ENCODE measurements at regions not wholly inside any gene's neighbourhood (a gene's known extent, or its start where the extent isn't known, plus 50 kb on each side); places are given as distances from the start of the nearest gene placed in this dataset.

GRCh38 chr4:138449938-138450337, 207.8 kb upstream of the SLC7A11 start:
- H3K4me3 ChIP-seq (ENCODE audit: control insufficient read depth, low read depth, low read length), result no peak overlapping the region
- TF ChIP-seq, protein P1, sequence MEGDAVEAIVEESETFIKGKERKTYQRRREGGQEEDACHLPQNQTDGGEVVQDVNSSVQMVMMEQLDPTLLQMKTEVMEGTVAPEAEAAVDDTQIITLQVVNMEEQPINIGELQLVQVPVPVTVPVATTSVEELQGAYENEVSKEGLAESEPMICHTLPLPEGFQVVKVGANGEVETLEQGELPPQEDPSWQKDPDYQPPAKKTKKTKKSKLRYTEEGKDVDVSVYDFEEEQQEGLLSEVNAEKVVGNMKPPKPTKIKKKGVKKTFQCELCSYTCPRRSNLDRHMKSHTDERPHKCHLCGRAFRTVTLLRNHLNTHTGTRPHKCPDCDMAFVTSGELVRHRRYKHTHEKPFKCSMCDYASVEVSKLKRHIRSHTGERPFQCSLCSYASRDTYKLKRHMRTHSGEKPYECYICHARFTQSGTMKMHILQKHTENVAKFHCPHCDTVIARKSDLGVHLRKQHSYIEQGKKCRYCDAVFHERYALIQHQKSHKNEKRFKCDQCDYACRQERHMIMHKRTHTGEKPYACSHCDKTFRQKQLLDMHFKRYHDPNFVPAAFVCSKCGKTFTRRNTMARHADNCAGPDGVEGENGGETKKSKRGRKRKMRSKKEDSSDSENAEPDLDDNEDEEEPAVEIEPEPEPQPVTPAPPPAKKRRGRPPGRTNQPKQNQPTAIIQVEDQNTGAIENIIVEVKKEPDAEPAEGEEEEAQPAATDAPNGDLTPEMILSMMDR (conservative IDR thresholded peaks at IDR 0.05; ENCODE audit: control insufficient read depth, insufficient read depth, low read depth, low read length), result no peak
- no peak for DNase-seq (ENCODE audit: low read depth)

GRCh38 chr4:138448169-138448568, 206.0 kb upstream of the SLC7A11 start:
- TF ChIP-seq, protein P1 (conservative IDR thresholded peaks at IDR 0.05; ENCODE audit: control insufficient read depth, insufficient read depth, low read depth, low read length), result no peak

DNA sequence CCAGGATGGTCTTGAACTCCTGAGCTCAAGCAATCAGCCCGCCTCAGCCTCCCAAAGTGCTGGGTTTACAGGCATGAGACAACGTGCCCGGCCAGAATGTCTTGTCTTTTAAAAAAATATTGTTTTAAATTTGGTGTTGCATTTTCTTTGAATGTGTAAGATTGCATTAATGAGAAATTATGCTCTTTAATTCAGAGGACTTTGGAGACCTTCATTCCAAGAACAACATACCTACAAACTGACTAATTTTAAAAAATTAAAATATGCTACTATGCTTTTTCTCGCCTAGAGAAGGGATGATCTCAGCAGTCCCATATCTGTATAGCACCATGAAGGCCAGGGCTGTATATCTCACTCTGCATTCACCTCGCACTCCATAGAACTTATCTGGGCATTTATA, 204.3 kb upstream of the SLC7A11 start:
- TF ChIP-seq, protein P1 (conservative IDR thresholded peaks at IDR 0.05; ENCODE audit: control insufficient read depth, insufficient read depth, low read depth, low read length), result no peak
- no peak for DNase-seq (ENCODE audit: low read depth)
- no peak overlapping the region for H3K4me3 ChIP-seq (ENCODE audit: control insufficient read depth, low read depth, low read length)

More at GRCh38 chr4:138448169-138448568, 206.0 kb upstream of the SLC7A11 start:
- DNase-seq (ENCODE audit: low read depth), result peak; percentile 15
- no peak overlapping the region for H3K4me3 ChIP-seq (ENCODE audit: control insufficient read depth, low read depth, low read length)

DNA sequence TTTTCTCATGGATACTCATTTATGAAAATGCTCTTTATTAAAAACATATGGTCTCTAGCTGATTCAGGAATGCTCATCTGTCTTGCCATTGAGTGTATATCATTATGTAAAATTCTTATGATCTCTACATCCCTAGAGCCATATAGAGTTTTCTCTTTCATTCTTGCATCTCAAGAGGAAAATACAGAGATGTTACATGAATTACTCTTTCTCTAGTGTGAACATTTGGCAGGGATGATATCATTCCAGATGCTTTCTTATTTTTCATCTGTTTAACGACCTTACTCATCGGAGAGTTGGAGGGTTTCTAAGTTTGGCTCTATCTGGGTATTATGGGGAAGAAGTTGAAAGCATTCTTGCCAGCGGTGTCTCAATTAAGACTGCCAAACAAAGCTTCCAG, 202.9 kb upstream of the SLC7A11 start:
- no peak overlapping the region for H3K4me3 ChIP-seq (ENCODE audit: control insufficient read depth, low read depth, low read length)
- peak; percentile 72 for DNase-seq (ENCODE audit: low read depth)
- TF ChIP-seq, protein P1 (conservative IDR thresholded peaks at IDR 0.05; ENCODE audit: control insufficient read depth, insufficient read depth, low read depth, low read length), result no peak

- H3K4me3 ChIP-seq (ENCODE audit: control insufficient read depth, low read depth, low read length), result no peak overlapping the region
- TF ChIP-seq, protein P1 (conservative IDR thresholded peaks at IDR 0.05; ENCODE audit: control insufficient read depth, insufficient read depth, low read depth, low read length), result no peak
- DNase-seq (ENCODE audit: low read depth), result no peak
These were observed 202.1 kb upstream of the SLC7A11 start for GRCh38 chr4:138444260-138444659.

GRCh38 chr4:138439143-138439581, 197.0 kb upstream of the SLC7A11 start:
- DNase-seq (ENCODE audit: low read depth), result peak; percentile 11
- no peak overlapping the region for H3K4me3 ChIP-seq (ENCODE audit: control insufficient read depth, low read depth, low read length)
- TF ChIP-seq, protein P1 (conservative IDR thresholded peaks at IDR 0.05; ENCODE audit: control insufficient read depth, insufficient read depth, low read depth, low read length), result no peak

DNA sequence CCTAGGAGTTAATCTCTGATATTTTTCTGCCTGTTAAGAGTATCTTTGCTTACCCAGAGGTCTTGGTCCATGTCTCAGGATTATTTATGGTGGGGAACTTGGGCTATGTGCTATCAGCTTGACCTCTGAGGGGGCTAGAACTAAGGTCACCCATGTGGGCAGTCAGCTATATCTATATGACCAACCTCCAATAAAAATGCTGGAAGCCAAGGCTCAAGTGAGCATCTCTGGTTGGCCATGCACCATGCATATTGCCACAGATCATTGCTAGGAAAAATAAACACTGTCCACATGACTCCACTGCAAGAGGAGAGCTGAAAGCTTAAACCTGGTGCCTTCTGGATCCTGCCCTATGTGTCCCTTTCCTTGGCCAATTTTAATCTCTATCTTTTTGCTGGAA, 196.5 kb upstream of the SLC7A11 start:
- no peak overlapping the region for H3K4me3 ChIP-seq (ENCODE audit: control insufficient read depth, low read depth, low read length)
- TF ChIP-seq, protein P1 (conservative IDR thresholded peaks at IDR 0.05; ENCODE audit: control insufficient read depth, insufficient read depth, low read depth, low read length), result no peak
- no peak for DNase-seq (ENCODE audit: low read depth)

Data from fibroblast of mammary gland (primary cell).